HUES64 (cell line): ENCODE measurements at regions not wholly inside any gene's neighbourhood (a gene's known extent, or its start where the extent isn't known, plus 50 kb on each side); places are given as distances from the start of the nearest gene placed in this dataset.

Source experiments
- H3K27ac ChIP-seq: 2 replicates; pipeline ENCODE4 v1.7.0; 2013; ENCODE audit warnings: low read depth, low read length, inconsistent platforms
- H3K27me3 ChIP-seq: 2 replicates; pipeline ENCODE4 v1.6.1; 2013; ENCODE audit warnings: mild to moderate bottlenecking, low read length; ENCODE audit not compliant: insufficient read depth
- H3K36me3 ChIP-seq: 2 replicates; pipeline ENCODE4 v1.6.1; 2013; ENCODE audit warnings: mild to moderate bottlenecking, low read length; ENCODE audit not compliant: insufficient read depth
- H3K4me1 ChIP-seq: 2 replicates; pipeline ENCODE4 v1.6.1; 2013; ENCODE audit warnings: mild to moderate bottlenecking, low read length, moderate library complexity; ENCODE audit not compliant: insufficient read depth
- H3K4me3 ChIP-seq: 2 replicates; pipeline ENCODE4 v1.5.1; 2013; ENCODE audit warnings: mild to moderate bottlenecking, low read length, moderate library complexity
- H3K9ac ChIP-seq: 2 replicates; pipeline ENCODE4 v1.6.1; 2013; ENCODE audit warnings: mild to moderate bottlenecking, low read depth, low read length
- H3K9me3 ChIP-seq: 2 replicates; pipeline ENCODE4 v1.6.1; 2013; ENCODE audit warnings: low read depth, low read length; ENCODE audit not compliant: insufficient read depth
- WGBS: fragments of 150-250, 120-280 bp; methylation state at CpG from one replicate; pipeline ENCODE4 v1.1.7; 2013; ENCODE audit warnings: missing lambda C conversion rate; 5-methylcytosine and 5-hydroxymethylcytosine counted together

DNA sequence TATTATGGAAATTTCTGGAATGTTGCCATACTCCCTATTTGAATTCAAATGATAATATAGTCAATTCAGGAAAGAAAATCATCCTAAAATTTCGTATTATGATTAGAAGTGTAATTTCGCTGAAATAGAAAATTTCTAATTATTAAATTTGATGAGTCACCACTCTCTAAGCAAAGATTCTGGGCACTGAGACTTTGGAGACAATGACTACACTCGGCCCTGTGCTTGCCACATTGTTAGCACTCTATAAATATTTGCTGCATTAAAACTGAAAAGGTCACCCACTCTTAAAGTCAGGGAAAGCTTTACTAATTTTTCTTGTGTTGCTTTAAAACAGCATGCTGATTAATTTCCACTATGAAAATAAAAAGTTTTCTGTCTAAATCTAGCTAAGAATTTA is 240.3 kb downstream of the TLE4 start:
- H3K9ac ChIP-seq, result no peak overlapping the region
- WGBS, result 82% methylated on average over 2 of the region's 3 CpGs
- H3K27ac ChIP-seq, result no peak overlapping the region
- H3K4me3 ChIP-seq, result no peak overlapping the region
- H3K27me3 ChIP-seq, result no peaks in the 10 kb centered on the region
- H3K9me3 ChIP-seq, result no peaks in the 10 kb centered on the region
- no peaks in the 10 kb centered on the region for H3K36me3 ChIP-seq
- H3K4me1 ChIP-seq, result peaks cover 13% of the 10 kb centered on the region

- Histone ChIP-seq H3K36me3 (no peaks in the 10 kb centered on the region), H3K4me1 (peaks cover 8% of the 10 kb centered on the region), H3K27ac (no peak overlapping the region), H3K9ac (no peak overlapping the region), H3K9me3 (no peaks in the 10 kb centered on the region), H3K27me3 (no peaks in the 10 kb centered on the region), H3K4me3 (no peak overlapping the region)
- 88% methylated on average over 1 of the region's 1 CpG for WGBS
Measured at GRCh38 chr9:79809931-79810330, 238.2 kb downstream of the TLE4 start.

DNA sequence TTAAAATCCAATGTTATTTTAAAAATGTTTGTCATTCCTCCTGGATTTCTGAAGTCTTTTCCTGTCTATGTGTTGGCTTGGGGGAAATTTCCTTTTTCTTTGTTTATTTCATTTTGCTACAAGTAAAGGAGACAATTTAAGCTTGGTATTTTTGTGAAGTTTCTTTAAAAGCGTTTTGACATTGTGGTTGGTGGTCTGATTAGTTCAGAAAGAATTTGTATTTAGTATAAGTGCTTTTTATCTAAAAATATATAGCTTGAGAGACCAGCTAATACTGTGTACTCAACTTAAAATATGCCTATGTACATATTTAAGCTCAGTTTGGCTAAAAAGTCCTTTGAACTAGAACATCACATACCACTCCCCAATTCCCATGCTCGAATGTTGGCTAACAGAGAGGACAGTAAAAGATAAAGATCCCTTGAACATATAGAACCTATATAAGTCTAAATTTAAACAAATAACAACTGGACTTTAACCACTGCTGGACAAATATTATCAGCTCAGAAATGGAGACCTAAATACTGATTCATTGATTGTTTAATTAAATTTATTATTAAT is 237.6 kb downstream of the TLE4 start:
- no peak overlapping the region for H3K9ac ChIP-seq
- H3K27ac ChIP-seq, result no peak overlapping the region
- no peak overlapping the region for H3K4me3 ChIP-seq
- 100% methylated on average over 2 of the region's 2 CpGs for WGBS
- H3K27me3 ChIP-seq, result no peaks in the 10 kb centered on the region
- H3K36me3 ChIP-seq, result no peaks in the 10 kb centered on the region
- no peaks in the 10 kb centered on the region for H3K9me3 ChIP-seq
- peaks cover 8% of the 10 kb centered on the region for H3K4me1 ChIP-seq

- no peak overlapping the region for H3K4me3 ChIP-seq
- no peak overlapping the region for H3K9ac ChIP-seq
- no peak overlapping the region for H3K27ac ChIP-seq
- peaks cover 8% of the 10 kb centered on the region for H3K4me1 ChIP-seq
- H3K27me3 ChIP-seq, result no peaks in the 10 kb centered on the region
- H3K36me3 ChIP-seq, result no peaks in the 10 kb centered on the region
- H3K9me3 ChIP-seq, result no peaks in the 10 kb centered on the region
- 92% methylated on average over 2 of the region's 2 CpGs for WGBS
Measured at GRCh38 chr9:79807971-79808370, 236.2 kb downstream of the TLE4 start.

DNA sequence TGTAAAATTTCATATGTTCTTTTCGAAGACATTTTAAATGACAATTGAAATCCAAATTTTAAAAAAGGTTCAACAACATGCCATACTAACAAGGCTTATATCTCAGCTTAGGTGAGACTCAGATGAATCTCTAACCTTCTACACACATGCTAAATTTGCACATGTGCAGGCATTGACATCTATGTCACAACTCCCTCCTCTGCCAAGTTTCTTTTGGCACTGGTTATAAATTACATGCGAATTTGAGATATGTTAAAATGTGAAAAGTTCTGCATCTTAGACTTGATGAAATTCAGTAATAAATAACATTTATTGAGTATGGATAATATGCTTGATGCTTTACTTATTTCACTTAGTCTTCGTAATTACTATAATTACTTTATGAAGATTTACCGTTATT is 234.3 kb downstream of the TLE4 start:
- Histone ChIP-seq H3K9ac (no peak overlapping the region), H3K4me3 (no peak overlapping the region), H3K9me3 (no peaks in the 10 kb centered on the region), H3K36me3 (no peaks in the 10 kb centered on the region), H3K27me3 (no peaks in the 10 kb centered on the region), H3K27ac (no peak overlapping the region), H3K4me1 (no peaks in the 10 kb centered on the region)
- WGBS, result 97% methylated on average over 2 of the region's 4 CpGs

DNA sequence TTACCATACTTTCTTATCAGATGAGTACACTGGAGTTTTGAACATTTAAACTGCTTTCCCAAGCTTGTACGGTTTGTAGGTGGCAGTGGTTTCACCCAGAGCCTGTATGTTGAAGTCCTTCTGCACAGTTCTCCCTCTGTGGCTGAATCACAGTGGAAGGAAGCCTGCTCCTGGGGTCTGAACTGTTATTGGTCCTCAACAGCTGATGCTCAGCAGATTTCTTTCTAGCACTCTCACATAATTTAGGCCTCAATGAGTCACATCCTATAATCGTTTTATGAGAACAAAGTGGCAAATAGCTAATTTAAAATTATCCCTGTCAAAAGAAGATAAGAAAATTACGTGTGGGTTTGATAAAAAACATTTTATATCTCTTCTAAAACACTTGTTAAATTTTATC is 229.7 kb downstream of the TLE4 start:
- Histone ChIP-seq H3K9ac (no peak overlapping the region), H3K4me1 (no peaks in the 10 kb centered on the region), H3K36me3 (no peaks in the 10 kb centered on the region), H3K27ac (no peak overlapping the region), H3K27me3 (no peaks in the 10 kb centered on the region), H3K9me3 (no peaks in the 10 kb centered on the region), H3K4me3 (no peak overlapping the region)
- WGBS, result 98% methylated on average over 2 of the region's 3 CpGs

- Histone ChIP-seq H3K9me3 (no peaks in the 10 kb centered on the region), H3K4me3 (no peak overlapping the region), H3K9ac (no peak overlapping the region), H3K4me1 (no peaks in the 10 kb centered on the region), H3K27me3 (no peaks in the 10 kb centered on the region), H3K27ac (no peak overlapping the region), H3K36me3 (no peaks in the 10 kb centered on the region)
- WGBS, result 93% methylated on average over 1 of the region's 1 CpG
Measured at GRCh38 chr9:79800578-79800977, 228.8 kb downstream of the TLE4 start.

- Histone ChIP-seq H3K4me1 (no peaks in the 10 kb centered on the region), H3K4me3 (no peak overlapping the region), H3K27me3 (no peaks in the 10 kb centered on the region), H3K9ac (no peak overlapping the region), H3K9me3 (no peaks in the 10 kb centered on the region), H3K36me3 (no peaks in the 10 kb centered on the region), H3K27ac (no peak overlapping the region)
- 90% methylated on average over 5 of the region's 6 CpGs for WGBS
Measured at GRCh38 chr9:79799691-79800335, 228.0 kb downstream of the TLE4 start.

- H3K36me3 ChIP-seq, result no peaks in the 10 kb centered on the region
- H3K27me3 ChIP-seq, result no peaks in the 10 kb centered on the region
- H3K4me1 ChIP-seq, result no peaks in the 10 kb centered on the region
- H3K4me3 ChIP-seq, result no peak overlapping the region
- H3K27ac ChIP-seq, result no peak overlapping the region
- H3K9me3 ChIP-seq, result no peaks in the 10 kb centered on the region
- H3K9ac ChIP-seq, result no peak overlapping the region
- 97% methylated on average over 3 of the region's 3 CpGs for WGBS
Measured at GRCh38 chr9:79798450-79798849, 226.7 kb downstream of the TLE4 start.

- Histone ChIP-seq H3K9me3 (no peaks in the 10 kb centered on the region), H3K4me3 (no peak overlapping the region), H3K36me3 (no peaks in the 10 kb centered on the region), H3K27ac (no peak overlapping the region), H3K4me1 (no peaks in the 10 kb centered on the region), H3K27me3 (no peaks in the 10 kb centered on the region), H3K9ac (no peak overlapping the region)
- WGBS, result 98% methylated on average over 3 of the region's 3 CpGs
Measured at GRCh38 chr9:79796411-79796810, 224.6 kb downstream of the TLE4 start.

DNA sequence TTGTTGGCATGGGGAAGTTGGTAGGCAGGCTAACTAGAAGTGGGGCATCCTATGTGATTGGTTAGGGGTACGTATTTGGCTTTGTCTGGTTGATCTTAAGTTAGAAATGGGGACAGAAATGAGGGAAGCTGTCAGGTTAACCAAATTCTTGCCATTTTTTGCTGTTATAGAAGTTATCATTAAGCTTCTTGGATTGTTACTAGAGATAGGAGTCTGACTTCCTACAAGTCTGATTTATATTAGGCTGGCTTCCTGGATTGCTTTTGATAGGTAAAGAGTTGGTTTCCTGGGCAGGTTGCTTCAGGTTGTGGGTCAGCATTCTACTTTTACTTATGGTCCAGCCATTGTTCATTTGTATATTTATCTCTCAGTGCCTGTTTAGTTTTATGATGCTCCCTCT is 216.9 kb downstream of the TLE4 start:
- H3K9ac ChIP-seq, result no peak overlapping the region
- no peak overlapping the region for H3K4me3 ChIP-seq
- no peaks in the 10 kb centered on the region for H3K27me3 ChIP-seq
- no peaks in the 10 kb centered on the region for H3K36me3 ChIP-seq
- 85% methylated on average over 1 of the region's 1 CpG for WGBS
- no peaks in the 10 kb centered on the region for H3K4me1 ChIP-seq
- no peak overlapping the region for H3K27ac ChIP-seq
- H3K9me3 ChIP-seq, result no peaks in the 10 kb centered on the region

GRCh38 chr9:79781263-79781662 is 209.5 kb downstream of the TLE4 start:
- H3K27me3 ChIP-seq, result no peaks in the 10 kb centered on the region
- no peaks in the 10 kb centered on the region for H3K36me3 ChIP-seq
- H3K9ac ChIP-seq, result no peak overlapping the region
- H3K27ac ChIP-seq, result no peak overlapping the region
- H3K9me3 ChIP-seq, result no peaks in the 10 kb centered on the region
- WGBS, result 99% methylated on average over 3 of the region's 4 CpGs
- H3K4me1 ChIP-seq, result no peaks in the 10 kb centered on the region; the same call in 1 of the 2 replicates
- H3K4me3 ChIP-seq, result no peak overlapping the region
